ENCODE measurements at regions not wholly inside any gene's neighbourhood (a gene's known extent, or its start where the extent isn't known, plus 50 kb on each side); places are given as distances from the start of the nearest gene placed in this dataset.

DNA sequence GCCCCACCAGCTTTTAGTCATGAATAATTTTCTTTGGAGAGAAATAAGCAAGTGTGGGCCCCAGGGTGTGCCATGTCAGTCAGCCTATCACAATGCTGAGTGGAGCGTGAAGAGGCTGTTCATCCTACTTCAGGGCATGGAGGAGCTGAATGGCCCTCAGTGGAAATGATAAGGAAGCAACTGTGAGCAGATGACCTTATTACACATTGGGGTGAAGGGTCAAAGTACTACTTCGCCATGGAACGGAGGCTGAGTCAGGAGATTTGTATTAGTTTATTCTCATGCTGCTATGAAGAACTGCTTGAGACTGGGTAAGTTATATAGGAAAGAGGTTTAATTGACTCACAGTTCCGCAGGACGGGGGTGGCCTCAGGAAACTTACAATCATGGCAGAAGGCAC lies 231.0 kb upstream of the ADAMTS16 start:
- TF ChIP-seq, protein P1, sequence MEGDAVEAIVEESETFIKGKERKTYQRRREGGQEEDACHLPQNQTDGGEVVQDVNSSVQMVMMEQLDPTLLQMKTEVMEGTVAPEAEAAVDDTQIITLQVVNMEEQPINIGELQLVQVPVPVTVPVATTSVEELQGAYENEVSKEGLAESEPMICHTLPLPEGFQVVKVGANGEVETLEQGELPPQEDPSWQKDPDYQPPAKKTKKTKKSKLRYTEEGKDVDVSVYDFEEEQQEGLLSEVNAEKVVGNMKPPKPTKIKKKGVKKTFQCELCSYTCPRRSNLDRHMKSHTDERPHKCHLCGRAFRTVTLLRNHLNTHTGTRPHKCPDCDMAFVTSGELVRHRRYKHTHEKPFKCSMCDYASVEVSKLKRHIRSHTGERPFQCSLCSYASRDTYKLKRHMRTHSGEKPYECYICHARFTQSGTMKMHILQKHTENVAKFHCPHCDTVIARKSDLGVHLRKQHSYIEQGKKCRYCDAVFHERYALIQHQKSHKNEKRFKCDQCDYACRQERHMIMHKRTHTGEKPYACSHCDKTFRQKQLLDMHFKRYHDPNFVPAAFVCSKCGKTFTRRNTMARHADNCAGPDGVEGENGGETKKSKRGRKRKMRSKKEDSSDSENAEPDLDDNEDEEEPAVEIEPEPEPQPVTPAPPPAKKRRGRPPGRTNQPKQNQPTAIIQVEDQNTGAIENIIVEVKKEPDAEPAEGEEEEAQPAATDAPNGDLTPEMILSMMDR (IDR thresholded peaks at IDR 0.05), result no peak
- TF ChIP-seq POLR2A (IDR thresholded peaks at IDR 0.05), result no peak
